ENCODE measurements at regions not wholly inside any gene's neighbourhood (a gene's known extent, or its start where the extent isn't known, plus 50 kb on each side); places are given as distances from the start of the nearest gene placed in this dataset.

GRCh38 chr9:87280421-87280820, 217.2 kb upstream of the DAPK1 start:
- no peak for TF ChIP-seq CTCF (conservative IDR thresholded peaks at IDR 0.05; ENCODE audit: low read depth, low read length)
- no peak for TF ChIP-seq EZH2 (IDR thresholded peaks at IDR 0.05; ENCODE audit: low read length, unreplicated experiment)

All from PC-3 (cell line).